DND-41 (cell line): ENCODE measurements at regions not wholly inside any gene's neighbourhood (a gene's known extent, or its start where the extent isn't known, plus 50 kb on each side); places are given as distances from the start of the nearest gene placed in this dataset.

ENCODE experiments used
- ATAC-seq: fragments of 200-7000 bp; cut with Tn5 transposase; 3 replicates; pipeline ENCODE4 v1.9.1; 2021; ENCODE audit warnings: low read depth; ENCODE audit not compliant: insufficient read depth
- DNase-seq: peaks from one replicate; pipeline ENCODE4 v3.0.0-alpha.2; 2020
- H2AFZ ChIP-seq: 2 replicates; pipeline ENCODE4 v1.6.0; 2012; ENCODE audit warnings: low read depth, low read length
- H3K27ac ChIP-seq: 2 replicates; pipeline ENCODE4 v1.5.1; 2012; ENCODE audit warnings: low read length, inconsistent platforms
- H3K27me3 ChIP-seq: fragments of 200-600 bp; sonication (generic); 2 replicates; pipeline ENCODE4 v1.6.0; 2012; ENCODE audit warnings: low read length, mild to moderate bottlenecking, inconsistent platforms; ENCODE audit not compliant: insufficient read depth, poor library complexity
- H3K36me3 ChIP-seq: 2 replicates; pipeline ENCODE4 v1.5.1; 2012; ENCODE audit warnings: low read length, inconsistent platforms; ENCODE audit not compliant: insufficient read depth
- H3K4me1 ChIP-seq: 2 replicates; pipeline ENCODE4 v1.5.1; 2012; ENCODE audit warnings: mild to moderate bottlenecking, low read length; ENCODE audit not compliant: insufficient read depth
- H3K4me2 ChIP-seq: 2 replicates; pipeline ENCODE4 v1.6.0; 2012; ENCODE audit warnings: mild to moderate bottlenecking, moderate library complexity, low read length, inconsistent platforms; ENCODE audit not compliant: insufficient read depth
- H3K4me3 ChIP-seq, 2 experiments: fragments of 200-600 bp in 1 of 2; shearing (Covaris generic) in 1 of 2; 2 replicates each; pipeline ENCODE4 v1.5.1; 2012 to 2016; ENCODE audit warnings: inconsistent platforms in 2 of 2, low read length in 2 of 2, mild to moderate bottlenecking in 2 of 2, low read depth in 1 of 2, moderate library complexity in 1 of 2
- H3K79me2 ChIP-seq: 2 replicates; pipeline ENCODE4 v1.6.0; 2012; ENCODE audit warnings: low read length, inconsistent platforms; ENCODE audit not compliant: insufficient read depth
- H3K9ac ChIP-seq: 2 replicates; pipeline ENCODE4 v1.6.0; 2012; ENCODE audit warnings: low read depth, mild to moderate bottlenecking, inconsistent platforms, low read length, moderate library complexity
- H3K9me3 ChIP-seq: 2 replicates; pipeline ENCODE4 v1.5.1; 2012; ENCODE audit warnings: low read length, moderate library complexity, mild to moderate bottlenecking, inconsistent platforms; ENCODE audit not compliant: insufficient read depth, severe bottlenecking
- H4K20me1 ChIP-seq: 2 replicates; pipeline ENCODE4 v1.6.0; 2012; ENCODE audit warnings: low read length; ENCODE audit not compliant: insufficient read depth
- EZH2 ChIP-seq: IDR thresholded peaks from 3 replicates; pipeline ENCODE4 v1.6.1; 2012; ENCODE audit warnings: borderline replicate concordance, low read depth, mild to moderate bottlenecking, moderate library complexity, low read length, inconsistent platforms; ENCODE audit not compliant: severe bottlenecking
- TF ChIP-seq, protein P1 (sequence below): IDR thresholded peaks from 2 replicates; pipeline ENCODE4 v1.5.1; 2012; ENCODE audit warnings: borderline replicate concordance, low read length, moderate library complexity, mild to moderate bottlenecking; ENCODE audit not compliant: poor library complexity, severe bottlenecking; ENCODE audit errors: extremely low read depth

DNA sequence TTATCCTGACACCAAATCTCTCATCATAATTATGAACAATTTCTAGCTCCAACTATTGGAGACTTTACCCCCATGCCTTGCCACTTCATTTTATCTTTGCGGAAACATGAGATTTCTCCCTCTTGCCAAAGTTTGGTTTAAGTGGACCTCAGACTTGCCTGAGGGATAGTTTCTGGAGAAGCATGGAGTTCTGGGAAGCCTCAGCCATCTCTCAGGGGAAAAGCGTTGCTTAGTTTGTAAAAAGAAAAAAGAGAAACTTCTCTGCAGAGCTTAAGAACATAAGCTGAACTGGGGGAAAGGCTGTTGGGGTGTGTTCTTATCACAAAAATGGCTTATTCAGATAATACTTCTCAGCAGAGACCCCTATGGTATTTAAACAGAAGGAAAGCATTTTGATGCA lies 347.4 kb upstream of the ADAMTS9 start:
- H3K4me2 ChIP-seq, result no peak overlapping the region
- no peaks in the 10 kb centered on the region for H3K36me3 ChIP-seq
- no peaks in the 10 kb centered on the region for H3K4me1 ChIP-seq
- no peak overlapping the region for H3K27ac ChIP-seq
- no peaks in the 10 kb centered on the region for H3K27me3 ChIP-seq
- ATAC-seq (no peak), DNase-seq (no peak)
- TF ChIP-seq EZH2, result no peak
- TF ChIP-seq, protein P1, sequence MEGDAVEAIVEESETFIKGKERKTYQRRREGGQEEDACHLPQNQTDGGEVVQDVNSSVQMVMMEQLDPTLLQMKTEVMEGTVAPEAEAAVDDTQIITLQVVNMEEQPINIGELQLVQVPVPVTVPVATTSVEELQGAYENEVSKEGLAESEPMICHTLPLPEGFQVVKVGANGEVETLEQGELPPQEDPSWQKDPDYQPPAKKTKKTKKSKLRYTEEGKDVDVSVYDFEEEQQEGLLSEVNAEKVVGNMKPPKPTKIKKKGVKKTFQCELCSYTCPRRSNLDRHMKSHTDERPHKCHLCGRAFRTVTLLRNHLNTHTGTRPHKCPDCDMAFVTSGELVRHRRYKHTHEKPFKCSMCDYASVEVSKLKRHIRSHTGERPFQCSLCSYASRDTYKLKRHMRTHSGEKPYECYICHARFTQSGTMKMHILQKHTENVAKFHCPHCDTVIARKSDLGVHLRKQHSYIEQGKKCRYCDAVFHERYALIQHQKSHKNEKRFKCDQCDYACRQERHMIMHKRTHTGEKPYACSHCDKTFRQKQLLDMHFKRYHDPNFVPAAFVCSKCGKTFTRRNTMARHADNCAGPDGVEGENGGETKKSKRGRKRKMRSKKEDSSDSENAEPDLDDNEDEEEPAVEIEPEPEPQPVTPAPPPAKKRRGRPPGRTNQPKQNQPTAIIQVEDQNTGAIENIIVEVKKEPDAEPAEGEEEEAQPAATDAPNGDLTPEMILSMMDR, result no peak
- no peak overlapping the region for H3K4me3 ChIP-seq
- no peak overlapping the region for H3K9ac ChIP-seq
- H2AFZ ChIP-seq, result no peak overlapping the region
- H4K20me1 ChIP-seq, result no peaks in the 10 kb centered on the region
- H3K9me3 ChIP-seq, result no peaks in the 10 kb centered on the region
- H3K79me2 ChIP-seq, result no peaks in the 10 kb centered on the region

- Histone ChIP-seq H4K20me1 (no peaks in the 10 kb centered on the region), H3K9me3 (no peaks in the 10 kb centered on the region), H3K27me3 (no peaks in the 10 kb centered on the region), H3K9ac (no peak overlapping the region), H3K27ac (no peak overlapping the region), H3K4me3 (no peak overlapping the region), H3K36me3 (no peaks in the 10 kb centered on the region), H3K4me1 (no peaks in the 10 kb centered on the region), H2AFZ (no peak overlapping the region), H3K79me2 (no peaks in the 10 kb centered on the region), H3K4me2 (no peak overlapping the region)
- TF ChIP-seq, protein P1, result no peak
- ATAC-seq (no peak), DNase-seq (no peak)
Measured at GRCh38 chr3:65033576-65033975, 345.8 kb upstream of the ADAMTS9 start.

- no peaks in the 10 kb centered on the region for H4K20me1 ChIP-seq
- H3K4me2 ChIP-seq, result no peak overlapping the region
- H3K27ac ChIP-seq, result no peak overlapping the region
- TF ChIP-seq EZH2, result no peak
- TF ChIP-seq, protein P1, result no peak
- no peaks in the 10 kb centered on the region for H3K9me3 ChIP-seq
- no peaks in the 10 kb centered on the region for H3K4me1 ChIP-seq
- H3K79me2 ChIP-seq, result no peaks in the 10 kb centered on the region
- H3K9ac ChIP-seq, result no peak overlapping the region
- no peak overlapping the region for H2AFZ ChIP-seq
- H3K27me3 ChIP-seq, result no peaks in the 10 kb centered on the region
- no peaks in the 10 kb centered on the region for H3K36me3 ChIP-seq
- ATAC-seq (peak; percentile 82), DNase-seq (peak; percentile 4)
- no peak overlapping the region for H3K4me3 ChIP-seq
Measured at GRCh38 chr3:65030847-65031463, 343.2 kb upstream of the ADAMTS9 start.

GRCh38 chr3:65030014-65030627 lies 342.3 kb upstream of the ADAMTS9 start:
- H3K9me3 ChIP-seq, result no peaks in the 10 kb centered on the region
- no peak overlapping the region for H3K4me2 ChIP-seq
- no peak overlapping the region for H3K4me3 ChIP-seq
- H3K4me1 ChIP-seq, result no peaks in the 10 kb centered on the region
- no peaks in the 10 kb centered on the region for H3K36me3 ChIP-seq
- no peaks in the 10 kb centered on the region for H3K27me3 ChIP-seq
- no peaks in the 10 kb centered on the region for H4K20me1 ChIP-seq
- no peak overlapping the region for H3K27ac ChIP-seq
- TF ChIP-seq, protein P1, result no peak
- no peak for TF ChIP-seq EZH2
- ATAC-seq (no peak), DNase-seq (no peak)
- no peaks in the 10 kb centered on the region for H3K79me2 ChIP-seq
- H3K9ac ChIP-seq, result no peak overlapping the region
- H2AFZ ChIP-seq, result no peak overlapping the region
